GM12878 (cell line): ENCODE measurements at regions not wholly inside any gene's neighbourhood (a gene's known extent, or its start where the extent isn't known, plus 50 kb on each side); places are given as distances from the start of the nearest gene placed in this dataset.

ENCODE experiments used
- BACH1 ChIP-seq: fragments of 450-650 bp; IDR thresholded peaks from 2 replicates; pipeline ENCODE4 v1.6.1; 2017; ENCODE audit warnings: mild to moderate bottlenecking, borderline replicate concordance
- CEBPB ChIP-seq, 2 experiments: fragments of 150-350 bp in 1 of 2; IDR thresholded peaks; 2 replicates each; pipeline ENCODE4 v1.6.1; 2012 to 2014; ENCODE audit warnings: low read depth in 2 of 2, low read length in 2 of 2, borderline replicate concordance in 1 of 2, inconsistent platforms in 1 of 2
- POLR2A ChIP-seq: IDR thresholded peaks from 2 replicates; pipeline ENCODE4 v1.6.1; 2011; ENCODE audit warnings: low read depth, mild to moderate bottlenecking, low read length

DNA sequence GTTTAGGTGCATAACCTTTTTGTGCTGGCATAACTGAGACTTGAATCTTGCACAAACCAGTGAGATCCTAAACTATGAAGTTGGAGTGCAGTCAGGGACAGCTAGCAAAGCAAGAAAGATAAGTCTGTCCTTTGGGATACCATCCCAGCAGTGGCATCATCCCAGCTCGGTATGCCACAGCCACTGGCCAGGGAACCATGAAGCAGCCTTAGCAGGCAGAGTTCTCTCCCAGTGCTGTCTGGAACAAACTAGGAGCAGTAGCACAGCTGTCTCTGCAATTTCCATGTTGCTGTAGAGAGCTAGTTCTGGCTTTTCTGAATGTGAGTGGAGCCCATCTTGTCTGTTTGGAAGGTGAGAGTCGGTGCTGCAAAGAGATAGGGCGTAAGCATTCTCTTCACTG is 130.3 kb downstream of the DTWD1 start:
- TF ChIP-seq BACH1 (no peak), CEBPB (IDR thresholded peaks at IDR 0.05; ENCODE audit: borderline replicate concordance in 1 of 2, low read depth in 2 of 2, low read length in 2 of 2) (no peak), POLR2A (no peak)
